ENCODE measurements at regions not wholly inside any gene's neighbourhood (a gene's known extent, or its start where the extent isn't known, plus 50 kb on each side); places are given as distances from the start of the nearest gene placed in this dataset.

DNA sequence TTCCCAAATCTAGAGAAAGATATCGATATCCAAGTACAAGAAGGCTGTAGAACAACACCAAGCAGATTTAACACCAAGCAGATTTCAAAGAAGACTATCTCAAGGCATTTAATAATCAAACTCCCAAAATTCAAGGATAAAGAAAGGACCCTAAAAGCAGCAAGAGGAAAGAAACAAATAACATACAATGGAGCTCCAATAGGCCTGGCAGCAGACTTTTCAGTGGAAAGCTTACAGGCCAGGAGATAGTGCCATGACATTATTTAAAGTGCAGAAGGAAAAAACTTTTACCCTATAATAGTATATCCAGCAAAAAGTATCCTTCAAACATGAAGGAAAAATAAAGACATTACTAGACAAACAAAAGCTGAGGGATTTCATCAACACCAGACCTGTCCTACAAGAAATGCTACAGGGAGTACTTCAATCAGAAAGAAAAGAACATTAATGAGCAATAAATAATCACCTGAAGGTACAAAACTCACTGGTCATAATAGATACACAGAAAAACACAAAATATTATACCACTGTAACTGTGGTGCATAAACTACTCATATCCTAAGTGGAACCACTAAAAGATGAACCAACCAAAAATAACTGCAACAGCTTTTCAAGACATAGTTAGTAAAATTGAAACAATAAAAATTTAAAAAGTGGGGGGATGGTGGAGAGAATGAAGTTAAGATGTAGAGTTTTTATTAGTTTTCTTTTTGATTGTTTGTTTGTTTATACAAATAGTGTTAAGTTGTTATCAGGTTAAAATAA, 267.2 kb downstream of the AUH start:
- no peak for TF ChIP-seq FOXM1 (IDR thresholded peaks at IDR 0.05; ENCODE audit: borderline replicate concordance)
- TF ChIP-seq SP1 (IDR thresholded peaks at IDR 0.05) = no peak
- TF ChIP-seq BHLHE40 (IDR thresholded peaks at IDR 0.05; ENCODE audit: borderline replicate concordance) = no peak
- TF ChIP-seq SUZ12 (IDR thresholded peaks at IDR 0.05) = no peak

All from HEK293T (cell line).